ENCODE measurements at regions not wholly inside any gene's neighbourhood (a gene's known extent, or its start where the extent isn't known, plus 50 kb on each side); places are given as distances from the start of the nearest gene placed in this dataset.

- DNase-seq, result no peak
Observed at GRCh38 chr2:57867730-57868129, 178.9 kb upstream of the VRK2 start.

- DNase-seq, result no peak
Observed at GRCh38 chr2:57868619-57869139, 177.9 kb upstream of the VRK2 start.

- no peak for DNase-seq
Observed at GRCh38 chr2:57869758-57870344, 176.8 kb upstream of the VRK2 start.

- no peak for DNase-seq
Observed at GRCh38 chr2:57876313-57876712, 170.3 kb upstream of the VRK2 start.

- no peak for DNase-seq
Observed at GRCh38 chr2:57877811-57878170, 168.8 kb upstream of the VRK2 start.

GRCh38 chr2:57878171-57878865 lies 168.3 kb upstream of the VRK2 start:
- no peak for DNase-seq

GRCh38 chr2:57878866-57879210 lies 167.8 kb upstream of the VRK2 start:
- no peak for DNase-seq

GRCh38 chr2:57880446-57880845 lies 166.2 kb upstream of the VRK2 start:
- no peak for DNase-seq

- no peak for DNase-seq
Observed at GRCh38 chr2:57880967-57881366, 165.6 kb upstream of the VRK2 start.

GRCh38 chr2:57881998-57882888 lies 164.4 kb upstream of the VRK2 start:
- no peak for DNase-seq

- DNase-seq, result no peak
Observed at GRCh38 chr2:57882895-57883515, 163.6 kb upstream of the VRK2 start.

GRCh38 chr2:57884281-57884680 lies 162.3 kb upstream of the VRK2 start:
- DNase-seq, result no peak

- no peak for DNase-seq
Observed at GRCh38 chr2:57885742-57886141, 160.9 kb upstream of the VRK2 start.

- DNase-seq, result no peak
Observed at GRCh38 chr2:57886161-57886786, 160.3 kb upstream of the VRK2 start.

GRCh38 chr2:57888463-57888862 lies 158.1 kb upstream of the VRK2 start:
- no peak for DNase-seq

GRCh38 chr2:57890464-57890863 lies 156.1 kb upstream of the VRK2 start:
- no peak for DNase-seq

GRCh38 chr2:57891086-57891712 lies 155.4 kb upstream of the VRK2 start:
- no peak for DNase-seq

GRCh38 chr2:57892920-57893319 lies 153.7 kb upstream of the VRK2 start:
- peak in 1 of 2 donors; percentile 12 for DNase-seq

GRCh38 chr2:57893347-57893746 lies 153.3 kb upstream of the VRK2 start:
- no peak for DNase-seq

GRCh38 chr2:57893786-57894185 lies 152.8 kb upstream of the VRK2 start:
- DNase-seq, result no peak

GRCh38 chr2:57894381-57894780 lies 152.2 kb upstream of the VRK2 start:
- DNase-seq, result no peak

GRCh38 chr2:57897920-57898319 lies 148.7 kb upstream of the VRK2 start:
- DNase-seq, result no peak
